ENCODE measurements at regions not wholly inside any gene's neighbourhood (a gene's known extent, or its start where the extent isn't known, plus 50 kb on each side); places are given as distances from the start of the nearest gene placed in this dataset.

- TF ChIP-seq CTCF (conservative IDR thresholded peaks at IDR 0.05; ENCODE audit: low read length) (no peak), EZH2phosphoT487 (IDR thresholded peaks at IDR 0.05; ENCODE audit: borderline replicate concordance) (no peak)
Observed at GRCh38 chr20:58069796-58070663, 158.4 kb downstream of the ANKRD60 start.
